MCF 10A (cell line): ENCODE measurements at regions not wholly inside any gene's neighbourhood (a gene's known extent, or its start where the extent isn't known, plus 50 kb on each side); places are given as distances from the start of the nearest gene placed in this dataset.

Source experiments
- BruUV-seq: library from RNA; stranded (reverse); fragments of 400-500 nt; replicated peaks from 2 replicates; lab custom pipeline; 2021; lab: Mats Ljungman, UMichigan
- CTCF ChIA-PET: fragments of 300-600 bp; sonication (Branson Sonifier 250); formaldehyde crosslinking; extraction: SDS; loops from one replicate; lab custom pipeline; 2021; ENCODE audit warnings: antibody characterized with exemption, inconsistent platforms; lab: Yijun Ruan, JAX
- POLR2A ChIA-PET: fragments of 300-600, 350-650 bp; sonication (Branson Sonifier 250); formaldehyde crosslinking; extraction: SDS; loops from one replicate; lab custom pipeline; 2020; ENCODE audit warnings: antibody characterized with exemption, inconsistent platforms; lab: Yijun Ruan, JAX
- DNase-seq: peaks from one replicate; pipeline ENCODE4 v3.0.0-alpha.2; 2018; ENCODE audit not compliant: unreplicated experiment
- H3K27ac Mint-ChIP-seq: one replicate; pipeline ENCODE4 v1.8.0; 2022; ENCODE audit warnings: mild to moderate bottlenecking, low read depth, mixed read lengths; ENCODE audit not compliant: unreplicated experiment
- H3K27me3 Mint-ChIP-seq: one replicate; pipeline ENCODE4 v1.8.0; 2022; ENCODE audit warnings: mixed read lengths; ENCODE audit not compliant: insufficient read depth, unreplicated experiment
- H3K36me3 Mint-ChIP-seq: one replicate; pipeline ENCODE4 v1.8.0; 2022; ENCODE audit warnings: mild to moderate bottlenecking, moderate library complexity, mixed read lengths; ENCODE audit not compliant: insufficient read depth, unreplicated experiment
- H3K4me1 Mint-ChIP-seq: one replicate; pipeline ENCODE4 v1.8.0; 2022; ENCODE audit warnings: mixed read lengths; ENCODE audit not compliant: insufficient read depth, unreplicated experiment
- H3K4me3 Mint-ChIP-seq: one replicate; pipeline ENCODE4 v1.8.0; 2022; ENCODE audit warnings: mild to moderate bottlenecking, moderate library complexity, mixed read lengths; ENCODE audit not compliant: unreplicated experiment
- H3K9me3 Mint-ChIP-seq: one replicate; pipeline ENCODE4 v1.8.0; 2022; ENCODE audit warnings: mixed read lengths; ENCODE audit not compliant: unreplicated experiment
- intact Hi-C: fragments of 100-400 bp; cut with micrococcal nuclease; formaldehyde crosslinking; loops from 2 replicates; pipeline ENCODE4 v1.14.1; 2022
- TF ChIP-seq, protein P1 (sequence below): fragments of 200-600 bp; IDR thresholded peaks from one replicate; pipeline ENCODE4 v1.8.0; 2022; ENCODE audit warnings: antibody characterized with exemption, mild to moderate bottlenecking; ENCODE audit not compliant: unreplicated experiment

DNA sequence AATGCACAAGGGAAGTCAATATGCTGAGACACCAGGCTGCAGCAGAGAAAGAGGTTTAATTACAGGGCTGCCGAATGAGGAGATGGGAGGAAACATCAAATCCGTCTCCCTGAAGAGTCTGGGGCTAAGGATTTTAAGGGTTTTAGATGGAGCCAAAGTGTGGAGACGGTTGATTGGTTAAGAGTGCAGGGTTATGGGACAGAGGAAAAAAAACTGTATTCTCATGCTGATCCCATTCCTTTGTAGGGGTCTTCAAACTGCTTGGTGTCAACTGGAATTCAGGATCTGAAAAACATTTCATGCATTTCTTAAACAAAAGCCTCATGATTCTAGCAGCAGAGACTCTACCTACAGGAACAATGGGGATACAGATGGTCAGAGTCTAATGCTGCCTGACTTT, 96.1 kb upstream of the SYNDIG1 start:
- peaks cover 14% of the 10 kb centered on the region for H3K9me3 Mint-ChIP-seq
- no peak for DNase-seq
- H3K27ac Mint-ChIP-seq, result no peak overlapping the region
- no peaks in the 10 kb centered on the region for H3K4me1 Mint-ChIP-seq
- ChIA-PET CTCF (no interaction called here), POLR2A (no interaction called here)
- no peak overlapping the region for H3K4me3 Mint-ChIP-seq
- H3K27me3 Mint-ChIP-seq, result no peaks in the 10 kb centered on the region
- BruUV-seq, result no TSS peak
- TF ChIP-seq, protein P1, sequence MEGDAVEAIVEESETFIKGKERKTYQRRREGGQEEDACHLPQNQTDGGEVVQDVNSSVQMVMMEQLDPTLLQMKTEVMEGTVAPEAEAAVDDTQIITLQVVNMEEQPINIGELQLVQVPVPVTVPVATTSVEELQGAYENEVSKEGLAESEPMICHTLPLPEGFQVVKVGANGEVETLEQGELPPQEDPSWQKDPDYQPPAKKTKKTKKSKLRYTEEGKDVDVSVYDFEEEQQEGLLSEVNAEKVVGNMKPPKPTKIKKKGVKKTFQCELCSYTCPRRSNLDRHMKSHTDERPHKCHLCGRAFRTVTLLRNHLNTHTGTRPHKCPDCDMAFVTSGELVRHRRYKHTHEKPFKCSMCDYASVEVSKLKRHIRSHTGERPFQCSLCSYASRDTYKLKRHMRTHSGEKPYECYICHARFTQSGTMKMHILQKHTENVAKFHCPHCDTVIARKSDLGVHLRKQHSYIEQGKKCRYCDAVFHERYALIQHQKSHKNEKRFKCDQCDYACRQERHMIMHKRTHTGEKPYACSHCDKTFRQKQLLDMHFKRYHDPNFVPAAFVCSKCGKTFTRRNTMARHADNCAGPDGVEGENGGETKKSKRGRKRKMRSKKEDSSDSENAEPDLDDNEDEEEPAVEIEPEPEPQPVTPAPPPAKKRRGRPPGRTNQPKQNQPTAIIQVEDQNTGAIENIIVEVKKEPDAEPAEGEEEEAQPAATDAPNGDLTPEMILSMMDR, result no peak
- no peaks in the 10 kb centered on the region for H3K36me3 Mint-ChIP-seq
- intact Hi-C loops, result no loop called here

DNA sequence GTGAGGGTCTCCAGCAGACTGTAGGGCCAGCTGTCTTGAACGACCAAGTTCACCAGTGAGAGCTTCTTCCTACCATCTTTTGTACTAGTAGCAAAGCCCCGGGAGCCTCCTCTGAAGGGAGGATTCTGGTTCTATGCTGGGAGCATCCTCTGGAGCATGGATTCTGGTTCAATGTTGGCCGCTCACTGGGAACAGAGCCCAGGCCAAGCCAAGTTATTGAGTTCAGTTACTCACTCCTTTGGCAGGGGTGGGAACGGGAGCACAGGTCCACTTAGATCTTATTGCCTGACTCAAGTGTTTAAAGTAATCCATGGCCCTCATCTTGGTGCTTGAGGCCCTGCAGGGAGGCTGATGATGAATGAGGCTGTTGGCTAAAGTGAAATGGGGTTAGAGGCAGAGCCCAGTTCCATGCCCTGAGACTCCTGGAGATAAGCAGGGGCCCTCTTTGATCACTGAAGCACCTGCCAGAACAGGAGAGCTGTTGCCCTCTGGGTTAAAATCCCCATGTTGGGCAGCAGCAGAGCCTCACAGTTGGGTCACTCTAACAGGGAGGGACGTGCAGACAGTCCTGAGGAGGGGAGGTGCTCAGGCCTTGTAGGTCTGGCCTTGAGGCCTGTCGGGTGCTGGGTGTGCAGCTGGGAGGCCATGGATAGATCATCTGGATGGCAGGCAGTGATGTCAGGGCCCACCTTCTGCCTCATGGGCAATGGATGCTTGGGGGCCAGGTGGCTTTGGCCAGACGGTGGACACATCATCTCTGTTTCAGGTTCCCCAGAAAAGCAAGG, 98.3 kb upstream of the SYNDIG1 start:
- DNase-seq, result no peak
- BruUV-seq, result no TSS peak

DNA sequence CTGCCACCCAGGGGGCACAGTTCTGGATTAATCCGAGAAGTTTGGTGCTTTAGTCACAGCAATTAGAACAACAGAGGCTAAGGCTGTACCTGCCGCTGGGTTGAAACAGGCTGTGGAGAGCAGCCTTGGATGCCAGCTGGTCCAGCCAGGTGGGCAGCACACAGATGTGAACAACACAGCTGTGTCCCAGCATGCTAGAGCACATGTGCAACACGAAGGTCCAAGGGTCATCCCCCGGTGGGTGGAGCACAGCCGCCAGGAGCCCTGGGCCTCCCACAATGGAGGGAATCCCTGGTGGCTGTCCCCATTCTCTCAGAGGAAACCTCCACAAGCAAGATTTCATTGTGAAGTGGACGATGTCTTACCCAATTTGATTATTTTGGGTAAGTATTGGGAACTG, 99.2 kb upstream of the SYNDIG1 start:
- POLR2A ChIA-PET, result no interaction called here
- CTCF ChIA-PET, result no interaction called here

More for the DNA sequence above, 98.3 kb upstream of the SYNDIG1 start:
- Mint-ChIP-seq H3K4me3 (no peak overlapping the region), H3K9me3 (peaks cover 25% of the 10 kb centered on the region), H3K27me3 (no peaks in the 10 kb centered on the region), H3K36me3 (no peaks in the 10 kb centered on the region), H3K27ac (no peak overlapping the region), H3K4me1 (no peaks in the 10 kb centered on the region)
- CTCF ChIA-PET, result interaction anchor here (1.6 kb wide), 1 partner anchor 8 kb away, joined by 4 read pairs; no protein-coding TSS in a partner anchor
- TF ChIP-seq, protein P1, result no peak
- intact Hi-C loops, result no loop called here
- POLR2A ChIA-PET, result no interaction called here

DNA sequence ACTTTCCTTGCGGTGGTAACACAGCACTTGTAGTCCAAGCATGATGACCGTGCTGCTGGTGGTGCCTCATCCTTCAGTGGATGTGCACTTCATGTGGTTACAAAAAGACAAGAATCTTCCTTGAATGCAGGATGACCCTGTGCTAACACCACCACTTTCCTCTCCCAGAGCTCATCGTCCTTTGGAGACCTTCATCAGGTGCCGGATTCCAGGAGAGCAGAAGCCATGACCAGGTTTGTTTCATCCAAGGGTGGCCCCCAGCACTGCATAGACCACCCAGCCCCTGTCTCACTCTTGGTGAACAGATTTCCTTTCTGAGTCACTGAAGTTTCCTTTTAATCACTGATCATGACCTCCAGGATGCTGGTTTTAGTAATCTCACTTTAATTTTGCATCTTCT, 101.2 kb upstream of the SYNDIG1 start:
- Mint-ChIP-seq H3K4me1 (no peaks in the 10 kb centered on the region), H3K27me3 (no peaks in the 10 kb centered on the region), H3K4me3 (no peak overlapping the region), H3K36me3 (no peaks in the 10 kb centered on the region), H3K27ac (no peak overlapping the region), H3K9me3 (peaks cover 30% of the 10 kb centered on the region)
- ChIA-PET CTCF (interaction anchor here (0.6 kb wide), 1 partner anchor 13 kb away, joined by 3 read pairs; no protein-coding TSS in a partner anchor), POLR2A (no interaction called here)
- TF ChIP-seq, protein P1, result no peak
- no TSS peak for BruUV-seq
- intact Hi-C loops, result no loop called here
- no peak for DNase-seq

More for the DNA sequence above, 99.2 kb upstream of the SYNDIG1 start:
- Mint-ChIP-seq H3K4me3 (no peak overlapping the region), H3K36me3 (no peaks in the 10 kb centered on the region), H3K9me3 (peaks cover 29% of the 10 kb centered on the region), H3K27ac (no peak overlapping the region), H3K4me1 (no peaks in the 10 kb centered on the region), H3K27me3 (no peaks in the 10 kb centered on the region)
- DNase-seq, result no peak
- TF ChIP-seq, protein P1, result no peak
- no TSS peak for BruUV-seq
- intact Hi-C loops, result no loop called here
